SK-N-MC (cell line): ENCODE measurements at regions not wholly inside any gene's neighbourhood (a gene's known extent, or its start where the extent isn't known, plus 50 kb on each side); places are given as distances from the start of the nearest gene placed in this dataset.

Experiments used
- DNase-seq: peaks from one replicate; pipeline ENCODE4 v3.0.0-alpha.2; 2011; ENCODE audit warnings: low read depth, low spot score
- H3K27ac ChIP-seq: fragments of 200-600 bp; sonication (generic); 2 replicates; pipeline ENCODE4 v1.5.1; 2016; ENCODE audit warnings: mixed run types
- H3K36me3 ChIP-seq: fragments of 200-600 bp; sonication (generic); 2 replicates; pipeline ENCODE4 v1.6.1; 2017; ENCODE audit warnings: antibody characterized with exemption, low read length, mixed read lengths; ENCODE audit not compliant: insufficient read depth
- H3K4me3 ChIP-seq: fragments of 200-600 bp; sonication (generic); 2 replicates; pipeline ENCODE4 v1.5.1; 2016
- H3K9ac ChIP-seq: fragments of 200-600 bp; sonication (generic); 2 replicates; pipeline ENCODE4 v1.8.0; 2017; ENCODE audit warnings: mixed run types, mixed read lengths; ENCODE audit not compliant: insufficient read length
- H3K9me3 ChIP-seq: fragments of 200-600 bp; sonication (generic); 2 replicates; pipeline ENCODE4 v1.6.1; 2017; ENCODE audit warnings: low read depth, mild to moderate bottlenecking, antibody characterized with exemption, low read length, moderate library complexity, mixed read lengths
- EZH2 ChIP-seq: fragments of 200-600 bp; sonication (generic); IDR thresholded peaks from one replicate; pipeline ENCODE4 v1.6.1; 2017; ENCODE audit warnings: antibody characterized with exemption
- FOXP2 ChIP-seq: optimal IDR thresholded peaks from 2 replicates; pipeline ENCODE3; 2011; ENCODE audit warnings: mild to moderate bottlenecking, moderate library complexity; ENCODE audit not compliant: insufficient read depth; ENCODE audit errors: extremely low read length, control extremely low read depth
- POLR2AphosphoS5 ChIP-seq: IDR thresholded peaks from 2 replicates; pipeline ENCODE4 v1.6.1; 2012; ENCODE audit warnings: mild to moderate bottlenecking, low read depth, low read length, borderline replicate concordance

DNA sequence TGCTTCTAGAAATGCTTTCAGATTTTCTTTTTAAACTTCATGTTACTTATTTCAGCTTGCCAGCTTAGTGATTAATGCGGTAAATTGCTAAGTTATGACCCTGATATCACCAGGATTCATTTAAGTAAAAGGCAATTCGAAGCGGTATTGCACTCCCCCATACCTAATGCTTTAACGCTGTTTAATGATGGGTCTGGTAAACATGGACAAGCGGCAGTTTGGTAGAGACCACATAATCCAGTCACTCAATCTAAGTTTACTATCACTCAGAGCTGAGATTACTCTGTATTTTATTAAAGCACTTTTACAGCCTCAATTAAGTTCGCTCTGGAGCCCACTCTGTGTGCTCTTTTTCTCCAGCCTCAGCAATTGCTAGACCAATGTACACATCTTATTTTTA lies 118.2 kb upstream of the SCN7A start:
- no peak overlapping the region for H3K27ac ChIP-seq
- H3K9ac ChIP-seq, result no peak overlapping the region
- no peaks in the 10 kb centered on the region for H3K36me3 ChIP-seq
- DNase-seq, result no peak
- TF ChIP-seq POLR2AphosphoS5 (no peak), FOXP2 (no peak), EZH2 (no peak)
- no peak overlapping the region for H3K4me3 ChIP-seq
- peaks cover 5% of the 10 kb centered on the region; the same call in 1 of the 2 replicates for H3K9me3 ChIP-seq

DNA sequence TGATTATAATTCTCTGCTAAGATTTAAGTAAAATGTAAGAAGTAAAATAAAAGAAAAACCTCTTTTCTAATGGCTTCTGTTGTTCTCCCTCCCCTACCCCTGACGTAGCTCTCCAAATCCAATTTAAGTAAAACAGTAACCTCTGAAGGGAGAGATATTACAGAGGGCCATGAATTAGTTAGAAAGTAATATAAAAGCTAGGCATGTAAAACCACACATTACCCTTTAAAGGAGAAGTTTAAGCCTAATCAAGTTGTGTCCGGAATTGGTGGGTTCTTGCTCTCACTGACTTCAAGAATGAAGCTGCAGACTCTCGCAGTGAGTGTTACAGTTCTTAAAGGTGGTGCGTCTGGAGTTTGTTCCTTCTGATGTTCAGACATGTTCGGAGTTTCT lies 116.9 kb upstream of the SCN7A start:
- no peak overlapping the region for H3K27ac ChIP-seq
- H3K9ac ChIP-seq, result no peak overlapping the region
- TF ChIP-seq POLR2AphosphoS5 (no peak), EZH2 (no peak), FOXP2 (no peak)
- no peak overlapping the region for H3K4me3 ChIP-seq
- no peak for DNase-seq
- no peaks in the 10 kb centered on the region for H3K36me3 ChIP-seq
- no peaks in the 10 kb centered on the region for H3K9me3 ChIP-seq

DNA sequence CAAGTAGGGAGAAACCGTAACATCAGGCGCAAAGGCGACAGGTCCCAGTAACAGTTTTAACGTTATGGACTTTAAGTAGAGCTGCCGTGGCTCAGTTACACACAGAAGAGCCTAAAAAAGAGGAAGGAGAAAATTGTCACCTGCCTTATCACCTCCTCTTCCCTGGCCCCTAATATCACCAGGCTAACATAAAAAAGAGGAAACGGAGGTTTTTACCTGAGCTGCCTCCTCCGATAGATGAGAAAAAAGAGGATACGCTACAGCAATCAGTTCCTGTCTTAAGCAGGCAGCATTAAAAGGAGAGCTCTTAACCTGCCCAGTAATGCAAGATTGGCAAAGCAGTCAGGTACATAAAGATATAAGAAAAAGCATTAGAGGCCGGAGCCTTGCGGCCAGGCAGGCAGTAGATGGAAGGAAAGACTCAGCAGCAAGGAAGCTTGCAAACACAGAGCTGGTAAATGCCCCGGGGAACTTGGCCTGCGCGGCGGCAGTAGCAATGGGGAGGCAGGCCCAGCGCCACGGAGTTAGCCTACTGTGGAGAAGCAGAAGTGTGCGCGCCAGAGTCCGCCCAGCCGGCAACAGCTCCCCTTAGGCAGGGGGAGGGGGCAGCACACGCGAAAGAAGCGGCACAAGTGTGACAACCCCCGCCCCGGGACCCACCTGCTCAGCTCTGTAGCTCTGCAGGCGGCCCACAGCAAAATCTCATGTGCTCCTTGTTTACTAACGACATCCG lies 116.3 kb upstream of the SCN7A start:
- DNase-seq, result no peak
- H3K9ac ChIP-seq, result no peak overlapping the region
- TF ChIP-seq FOXP2 (no peak), EZH2 (no peak), POLR2AphosphoS5 (no peak)
- no peaks in the 10 kb centered on the region for H3K9me3 ChIP-seq
- H3K27ac ChIP-seq, result no peak overlapping the region
- H3K4me3 ChIP-seq, result no peak overlapping the region
- H3K36me3 ChIP-seq, result no peaks in the 10 kb centered on the region

DNA sequence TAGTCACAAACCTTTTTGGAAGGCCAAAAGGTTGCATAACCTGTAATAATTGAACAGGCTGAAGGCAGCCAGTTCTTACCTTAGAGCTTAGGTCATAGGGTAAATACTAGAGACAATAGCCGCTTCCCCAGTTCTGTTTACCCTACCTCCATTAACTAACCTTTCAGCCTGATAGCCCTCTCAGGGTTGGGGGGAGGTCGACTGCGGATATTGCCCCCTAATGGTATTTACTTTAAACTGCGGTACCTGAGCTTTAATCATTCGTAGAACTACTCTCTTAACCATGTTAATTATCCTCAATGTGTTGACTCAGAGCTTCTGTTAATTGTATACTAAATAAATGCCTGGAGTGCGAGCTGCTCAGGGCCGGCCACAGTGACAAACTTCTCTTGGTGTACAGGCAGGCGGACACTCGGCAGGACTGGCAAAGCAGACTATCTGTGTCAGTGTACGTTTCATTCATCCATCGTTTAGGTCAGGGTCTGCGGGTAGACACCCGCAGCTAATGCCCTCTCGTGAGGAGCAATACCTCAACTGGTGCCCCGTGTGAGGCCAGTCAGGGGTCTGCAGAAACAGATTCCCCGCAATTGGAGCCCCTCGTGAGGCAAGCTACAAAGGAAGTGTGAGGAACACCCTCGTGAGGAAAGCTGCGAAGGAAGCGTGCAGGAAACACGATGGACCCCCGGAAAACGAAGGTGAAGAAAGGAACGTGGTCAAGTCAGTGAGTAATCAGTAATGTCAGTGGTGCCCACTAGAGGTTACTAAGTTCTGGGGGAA lies 115.3 kb upstream of the SCN7A start:
- H3K4me3 ChIP-seq, result no peak overlapping the region
- no peak overlapping the region for H3K9ac ChIP-seq
- TF ChIP-seq EZH2, result no peak
- no peak for TF ChIP-seq POLR2AphosphoS5
- TF ChIP-seq FOXP2, result no peak
- no peaks in the 10 kb centered on the region for H3K9me3 ChIP-seq
- H3K36me3 ChIP-seq, result no peaks in the 10 kb centered on the region
- no peak overlapping the region for H3K27ac ChIP-seq
- no peak for DNase-seq

DNA sequence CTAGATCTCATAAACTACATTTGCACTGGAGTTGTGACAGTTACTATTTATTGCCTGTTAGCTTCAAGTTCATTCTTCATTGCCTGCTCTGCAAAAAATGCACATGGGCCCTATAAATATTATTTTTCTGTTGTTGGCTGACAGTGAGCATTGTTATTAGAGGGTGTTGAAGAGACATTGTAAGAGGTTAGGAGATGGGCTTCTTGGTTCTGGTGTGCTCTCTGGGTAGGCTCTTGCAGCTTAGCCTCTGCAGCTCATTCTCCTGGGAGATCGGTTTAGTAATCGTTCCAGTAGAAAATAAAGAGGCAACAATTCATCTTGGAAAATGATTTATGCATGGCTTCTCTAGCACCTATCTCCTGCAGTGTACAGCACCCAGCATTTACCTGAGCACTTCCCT lies 113.8 kb upstream of the SCN7A start:
- TF ChIP-seq EZH2 (no peak), FOXP2 (no peak), POLR2AphosphoS5 (no peak)
- H3K36me3 ChIP-seq, result no peaks in the 10 kb centered on the region
- no peaks in the 10 kb centered on the region for H3K9me3 ChIP-seq
- DNase-seq, result no peak
- H3K27ac ChIP-seq, result no peak overlapping the region
- H3K9ac ChIP-seq, result no peak overlapping the region
- H3K4me3 ChIP-seq, result no peak overlapping the region

DNA sequence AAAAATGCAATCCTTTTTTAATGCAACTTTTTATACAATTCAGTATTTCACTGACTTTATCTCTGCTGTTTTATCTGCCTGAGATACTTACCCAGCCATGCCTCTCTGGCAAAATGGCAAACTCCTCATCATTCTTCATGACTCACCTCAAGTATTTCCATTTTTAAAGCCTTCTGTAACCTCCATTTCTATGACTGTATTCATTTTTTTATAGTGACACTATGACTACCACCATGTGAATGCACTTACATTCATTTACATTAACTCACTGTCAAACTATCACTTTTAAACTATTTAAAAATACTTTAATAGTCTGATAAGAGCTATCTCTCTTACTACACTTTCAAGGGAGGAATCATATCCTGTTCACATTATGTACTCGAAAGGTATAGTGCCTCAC lies 99.4 kb upstream of the SCN7A start:
- DNase-seq, result no peak
- Histone ChIP-seq H3K36me3 (no peaks in the 10 kb centered on the region), H3K9ac (no peak overlapping the region), H3K4me3 (no peak overlapping the region), H3K27ac (no peak overlapping the region), H3K9me3 (no peaks in the 10 kb centered on the region; the same call in 1 of the 2 replicates)
- TF ChIP-seq FOXP2, result no peak
- TF ChIP-seq POLR2AphosphoS5, result no peak
- TF ChIP-seq EZH2, result no peak

DNA sequence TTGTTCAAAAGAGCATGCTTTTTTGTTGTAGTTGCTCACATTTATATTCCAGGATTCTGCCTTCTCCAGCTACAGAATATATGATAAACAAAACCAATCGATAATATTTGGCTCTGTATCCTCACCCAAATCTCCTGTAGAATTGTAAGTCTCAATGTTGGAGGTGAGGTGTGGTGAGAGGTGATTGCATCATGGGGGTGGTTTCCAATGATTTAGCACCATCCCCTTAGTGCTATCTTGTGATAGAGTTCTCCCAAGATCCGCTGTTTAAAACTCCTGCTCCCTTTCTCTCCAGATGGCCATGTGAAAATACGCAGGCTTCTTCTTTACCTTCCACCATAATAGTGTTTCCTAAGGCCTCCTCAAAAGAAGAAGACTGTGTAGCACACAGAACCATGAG lies 98.7 kb upstream of the SCN7A start:
- Histone ChIP-seq H3K36me3 (no peaks in the 10 kb centered on the region), H3K9ac (no peak overlapping the region), H3K9me3 (no peaks in the 10 kb centered on the region; the same call in 1 of the 2 replicates), H3K4me3 (no peak overlapping the region), H3K27ac (no peak overlapping the region)
- no peak for DNase-seq
- no peak for TF ChIP-seq POLR2AphosphoS5
- TF ChIP-seq EZH2, result no peak
- no peak for TF ChIP-seq FOXP2

DNA sequence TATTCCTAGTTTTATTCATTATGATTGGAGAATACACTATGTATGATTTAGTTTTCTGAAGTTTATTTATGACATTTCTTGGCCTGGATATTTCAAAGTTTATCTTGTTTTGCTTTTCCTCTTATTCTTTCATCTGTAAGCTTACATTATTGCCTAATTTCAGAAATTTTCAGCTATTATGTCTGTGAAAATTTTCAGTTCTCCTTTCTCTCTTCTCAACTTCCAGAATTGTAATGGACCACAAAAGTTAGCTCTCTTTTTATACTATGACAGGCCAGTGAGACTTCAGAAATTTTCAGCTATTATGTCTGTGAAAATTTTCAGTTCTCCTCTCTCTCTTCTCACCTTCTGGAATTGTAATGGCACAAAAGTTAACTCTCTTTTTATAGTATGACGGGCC lies 97.2 kb upstream of the SCN7A start:
- H3K27ac ChIP-seq, result no peak overlapping the region
- H3K9me3 ChIP-seq, result no peaks in the 10 kb centered on the region; the same call in 1 of the 2 replicates
- TF ChIP-seq POLR2AphosphoS5 (no peak), EZH2 (no peak), FOXP2 (no peak)
- no peak overlapping the region for H3K4me3 ChIP-seq
- no peak for DNase-seq
- H3K36me3 ChIP-seq, result no peaks in the 10 kb centered on the region
- no peak overlapping the region for H3K9ac ChIP-seq

DNA sequence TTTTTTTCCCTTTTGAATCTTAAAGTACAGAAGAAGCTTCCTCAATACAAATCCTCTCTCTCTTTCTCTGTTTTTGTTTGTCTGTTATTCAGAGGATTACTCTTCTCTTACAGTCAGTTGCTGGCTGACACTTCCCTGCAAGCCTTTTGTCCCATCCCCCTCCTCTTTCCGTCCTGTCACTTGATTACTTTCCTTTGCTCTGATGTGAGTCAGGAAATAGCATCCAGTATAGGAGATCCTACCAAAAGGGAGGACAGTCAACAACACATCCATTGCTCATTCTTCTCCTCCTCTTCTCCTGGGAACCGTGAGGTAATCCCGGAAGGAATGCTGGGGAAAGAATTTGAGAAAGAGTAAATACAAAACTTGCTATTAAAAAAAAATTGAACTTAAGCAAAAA lies 79.3 kb upstream of the SCN7A start:
- H3K9me3 ChIP-seq, result no peaks in the 10 kb centered on the region
- H3K36me3 ChIP-seq, result no peaks in the 10 kb centered on the region
- H3K27ac ChIP-seq, result no peak overlapping the region
- DNase-seq, result no peak
- H3K9ac ChIP-seq, result no peak overlapping the region
- TF ChIP-seq EZH2 (no peak), FOXP2 (no peak), POLR2AphosphoS5 (no peak)
- H3K4me3 ChIP-seq, result no peak overlapping the region
